GM21786 (cell line): ENCODE measurements at regions not wholly inside any gene's neighbourhood (a gene's known extent, or its start where the extent isn't known, plus 50 kb on each side); places are given as distances from the start of the nearest gene placed in this dataset.

Source experiments
- ATAC-seq: cut with Tn5 transposase; IDR thresholded peaks from one replicate; pipeline ENCODE4 v1.9.1; 2021; ENCODE audit not compliant: unreplicated experiment

DNA sequence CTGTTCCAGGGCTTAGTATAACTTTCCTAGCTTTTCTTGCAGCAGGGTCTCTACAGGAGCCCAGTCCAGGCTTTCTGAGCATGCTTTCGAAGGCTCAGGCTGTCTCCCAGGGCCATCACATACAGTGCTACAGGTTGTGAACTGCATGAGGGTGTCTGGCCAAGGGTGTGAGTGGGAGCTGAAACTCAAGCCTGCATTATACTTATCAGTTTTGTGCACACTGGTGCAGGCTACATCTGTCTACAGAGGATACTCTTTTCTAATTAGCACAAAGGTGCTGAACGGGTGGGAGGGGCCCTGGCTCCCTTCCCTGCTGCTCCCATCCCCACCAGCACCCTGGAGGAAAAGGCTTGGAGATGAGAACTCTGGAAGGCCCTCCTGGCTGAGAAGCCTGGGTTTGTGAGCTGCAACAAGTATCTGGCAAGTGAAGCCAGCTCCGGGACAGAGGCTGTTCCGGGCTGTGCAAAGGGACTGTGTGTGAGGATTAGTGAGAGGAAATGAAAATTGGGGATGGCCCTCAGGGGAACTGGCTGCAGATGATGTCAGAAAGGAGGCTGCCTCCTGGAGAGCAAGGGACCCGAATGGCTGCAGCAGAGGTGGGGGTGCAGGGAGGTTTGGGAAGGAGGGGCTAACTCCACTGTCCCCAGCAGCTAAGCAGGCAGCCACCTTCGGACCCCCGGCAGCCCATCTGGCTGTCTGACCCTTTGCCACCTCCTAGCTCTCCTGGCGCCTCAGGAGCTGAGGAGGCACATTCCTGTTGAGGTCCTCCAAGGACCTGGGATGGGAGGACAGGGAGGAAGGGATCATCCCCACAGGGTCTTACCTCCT is 68.5 kb downstream of the EFNB1 start:
- ATAC-seq: no peak

DNA sequence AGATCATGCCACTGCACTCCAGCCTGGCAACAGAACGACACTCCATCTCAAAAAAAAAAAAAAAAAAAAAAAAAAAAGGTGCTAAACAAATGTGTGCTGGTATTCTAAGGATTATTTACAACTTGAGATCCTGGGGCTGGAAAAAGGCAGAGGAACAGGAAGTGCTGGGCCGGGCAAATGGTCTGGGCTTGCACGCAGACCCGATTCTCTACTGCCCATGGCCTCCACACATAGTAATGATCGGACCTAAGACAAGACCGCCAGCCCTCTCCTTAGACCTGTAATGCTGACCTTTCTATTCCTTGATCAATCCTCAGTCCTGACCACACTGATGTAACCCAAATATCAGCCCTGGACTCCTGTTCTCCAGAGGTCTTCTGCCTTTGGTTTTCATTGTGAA is 67.8 kb downstream of the EFNB1 start:
- no peak for ATAC-seq

- ATAC-seq: no peak
Observed at GRCh38 chrX:68895778-68896177, 67.0 kb downstream of the EFNB1 start.

DNA sequence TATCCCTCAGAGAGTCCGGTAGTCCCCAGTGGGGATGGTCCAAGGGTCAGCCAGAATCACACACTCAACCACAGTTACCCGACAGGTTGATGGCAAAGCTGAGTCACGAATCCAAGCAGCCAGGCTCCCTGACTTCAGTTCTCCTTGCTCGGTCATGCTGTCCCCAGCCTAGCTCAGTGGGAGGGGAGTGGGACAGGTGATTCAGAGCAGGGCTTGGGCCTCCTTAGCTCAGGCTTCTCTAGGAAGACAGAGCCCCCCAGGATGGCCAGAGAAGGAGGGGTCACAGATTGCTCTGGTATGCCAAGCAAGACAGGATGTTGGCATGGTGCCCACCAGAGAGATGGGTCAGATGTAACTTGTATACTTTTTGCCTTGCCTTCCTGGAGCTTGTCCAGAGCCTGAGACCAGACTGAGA is 66.5 kb downstream of the EFNB1 start:
- ATAC-seq: no peak

GRCh38 chrX:68894513-68895340 is 65.9 kb downstream of the EFNB1 start:
- ATAC-seq: no peak

DNA sequence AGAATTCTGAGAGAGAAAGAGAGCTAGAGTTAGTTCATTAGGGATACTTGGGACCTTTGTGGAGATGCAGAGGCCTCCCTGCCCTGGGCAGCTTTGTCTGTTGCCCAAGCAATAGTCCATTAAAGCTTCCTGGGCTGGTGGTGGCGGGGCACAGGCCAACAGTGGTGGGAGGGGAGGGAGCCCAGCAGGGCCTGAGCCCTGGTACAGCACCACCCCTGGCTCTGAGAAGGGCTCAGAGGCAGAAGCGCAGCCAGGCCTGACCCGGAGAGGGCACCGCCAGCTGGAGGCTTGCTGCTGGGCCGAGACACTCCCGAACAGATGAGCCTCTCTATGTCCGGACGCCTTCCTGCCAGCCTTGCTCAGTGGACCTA is 65.3 kb downstream of the EFNB1 start:
- no peak for ATAC-seq

DNA sequence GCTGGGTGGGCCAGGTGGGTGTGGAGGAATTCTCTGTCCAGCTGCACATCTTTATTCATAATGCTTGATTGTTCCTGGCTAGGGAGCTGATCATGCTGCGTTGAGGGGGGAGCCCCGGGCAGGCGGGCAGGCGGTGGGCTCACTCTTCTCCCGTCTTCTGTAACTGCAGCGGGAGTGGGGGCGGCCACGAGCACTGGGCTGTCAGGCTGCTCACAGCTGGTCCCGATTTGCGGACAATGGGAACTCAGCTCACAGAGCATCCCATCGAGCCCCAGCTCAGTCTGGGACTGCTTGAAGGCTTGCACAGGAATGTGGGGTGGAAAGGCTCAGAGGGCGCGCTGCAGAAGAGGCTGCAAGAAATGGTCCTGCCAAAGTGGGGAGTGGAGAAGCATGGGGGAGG is 63.8 kb downstream of the EFNB1 start:
- ATAC-seq: no peak

GRCh38 chrX:68892134-68892533 is 63.3 kb downstream of the EFNB1 start:
- no peak for ATAC-seq
